ENCODE measurements at regions not wholly inside any gene's neighbourhood (a gene's known extent, or its start where the extent isn't known, plus 50 kb on each side); places are given as distances from the start of the nearest gene placed in this dataset.

DNA sequence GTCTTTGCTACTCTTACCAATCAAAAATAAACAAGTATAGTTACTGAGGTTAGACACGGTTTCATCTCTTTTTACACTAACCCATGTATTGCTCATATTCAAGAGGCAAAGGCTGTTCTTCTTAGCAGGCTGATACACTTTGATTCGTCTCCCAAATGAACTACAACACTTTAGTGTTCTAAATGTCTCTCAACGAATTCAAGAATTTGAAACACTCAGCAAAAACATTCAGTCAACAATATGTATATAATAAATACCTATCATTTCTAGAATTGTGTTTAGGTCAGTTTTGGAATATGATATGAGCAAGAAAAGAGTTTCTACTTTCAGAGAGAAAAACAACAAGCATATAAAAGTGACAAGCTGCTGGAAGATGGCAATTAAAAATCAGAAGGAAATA lies 669.6 kb upstream of the DPPA4 start:
- H3K36me3 ChIP-seq (ENCODE audit: control insufficient read depth, insufficient read depth, low read length), result no peaks in the 10 kb centered on the region
- no peaks in the 10 kb centered on the region for H3K9me3 ChIP-seq (replicated peaks; ENCODE audit: control insufficient read depth, insufficient read depth, low read depth, low read length)
- DNase-seq (ENCODE audit: extremely low read depth in 1 of 4, low spot score in 3 of 4) (no peak), FAIRE-seq (no peak), ATAC-seq (no peak)
- no TSS peak for BruUV-seq (replicated peaks)
- H3K27ac ChIP-seq (ENCODE audit: extremely low read depth, low read depth, low read length), result no peak overlapping the region
- no peaks in the 10 kb centered on the region for H4K20me1 ChIP-seq (replicated peaks; ENCODE audit: control insufficient read depth, insufficient read depth, low read length)
- intact Hi-C loops (cut with micrococcal nuclease), result no loop called here
- H3K4me3 ChIP-seq, result no peak overlapping the region
- ChIA-PET CTCF (ENCODE audit: low intra/inter-chr PET ratio) (no interaction called here), POLR2A (no interaction called here)
- H3K27me3 ChIP-seq (ENCODE audit: control insufficient read depth in 2 of 2, insufficient read depth in 2 of 2, low read length in 2 of 2), result no peaks in the 10 kb centered on the region
- in situ Hi-C loops (cut with MboI), result no loop called here
- no peak overlapping the region for H3K4me2 ChIP-seq (ENCODE audit: insufficient read depth, low read length)
- no peaks in the 10 kb centered on the region for H3K9me1 ChIP-seq (ENCODE audit: control insufficient read depth, insufficient read depth, low read length)
- H3K9ac ChIP-seq (ENCODE audit: insufficient read depth in 1 of 2, low read depth in 2 of 2, low read length in 2 of 2), result no peak overlapping the region
- H3K4me1 ChIP-seq (replicated peaks in 1 of 2; ENCODE audit: control insufficient read depth in 2 of 2, insufficient read depth in 2 of 2, low read length in 2 of 2), result no peaks in the 10 kb centered on the region
- WGBS (ENCODE audit: insufficient coverage, low coverage, missing lambda C conversion rate), result 0% methylated on average over 3 of the region's 3 CpGs
- no peak overlapping the region for H2AFZ ChIP-seq (ENCODE audit: low read depth, low read length)
- TF ChIP-seq GABPA (tag; conservative IDR thresholded peaks at IDR 0.05; ENCODE audit: low read depth) (no peak), ZNF280B (CRISPR knock-in tag; IDR thresholded peaks at IDR 0.05) (no peak), CHAMP1 (IDR thresholded peaks at IDR 0.05) (no peak), SNAPC5 (CRISPR knock-in tag; IDR thresholded peaks at IDR 0.05) (no peak), POU5F1 (IDR thresholded peaks at IDR 0.05; ENCODE audit: borderline replicate concordance, low read depth, low read length, partially characterized antibody) (no peak), ARID2 (IDR thresholded peaks at IDR 0.05) (no peak), TCFL5 (CRISPR knock-in tag; conservative IDR thresholded peaks at IDR 0.05) (no peak), ELK3 (CRISPR knock-in tag; IDR thresholded peaks at IDR 0.05) (no peak)
- TF ChIP-seq, protein P1, sequence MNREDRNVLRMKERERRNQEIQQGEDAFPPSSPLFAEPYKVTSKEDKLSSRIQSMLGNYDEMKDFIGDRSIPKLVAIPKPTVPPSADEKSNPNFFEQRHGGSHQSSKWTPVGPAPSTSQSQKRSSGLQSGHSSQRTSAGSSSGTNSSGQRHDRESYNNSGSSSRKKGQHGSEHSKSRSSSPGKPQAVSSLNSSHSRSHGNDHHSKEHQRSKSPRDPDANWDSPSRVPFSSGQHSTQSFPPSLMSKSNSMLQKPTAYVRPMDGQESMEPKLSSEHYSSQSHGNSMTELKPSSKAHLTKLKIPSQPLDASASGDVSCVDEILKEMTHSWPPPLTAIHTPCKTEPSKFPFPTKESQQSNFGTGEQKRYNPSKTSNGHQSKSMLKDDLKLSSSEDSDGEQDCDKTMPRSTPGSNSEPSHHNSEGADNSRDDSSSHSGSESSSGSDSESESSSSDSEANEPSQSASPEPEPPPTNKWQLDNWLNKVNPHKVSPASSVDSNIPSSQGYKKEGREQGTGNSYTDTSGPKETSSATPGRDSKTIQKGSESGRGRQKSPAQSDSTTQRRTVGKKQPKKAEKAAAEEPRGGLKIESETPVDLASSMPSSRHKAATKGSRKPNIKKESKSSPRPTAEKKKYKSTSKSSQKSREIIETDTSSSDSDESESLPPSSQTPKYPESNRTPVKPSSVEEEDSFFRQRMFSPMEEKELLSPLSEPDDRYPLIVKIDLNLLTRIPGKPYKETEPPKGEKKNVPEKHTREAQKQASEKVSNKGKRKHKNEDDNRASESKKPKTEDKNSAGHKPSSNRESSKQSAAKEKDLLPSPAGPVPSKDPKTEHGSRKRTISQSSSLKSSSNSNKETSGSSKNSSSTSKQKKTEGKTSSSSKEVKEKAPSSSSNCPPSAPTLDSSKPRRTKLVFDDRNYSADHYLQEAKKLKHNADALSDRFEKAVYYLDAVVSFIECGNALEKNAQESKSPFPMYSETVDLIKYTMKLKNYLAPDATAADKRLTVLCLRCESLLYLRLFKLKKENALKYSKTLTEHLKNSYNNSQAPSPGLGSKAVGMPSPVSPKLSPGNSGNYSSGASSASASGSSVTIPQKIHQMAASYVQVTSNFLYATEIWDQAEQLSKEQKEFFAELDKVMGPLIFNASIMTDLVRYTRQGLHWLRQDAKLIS (CRISPR knock-in tag; IDR thresholded peaks at IDR 0.05), result no peak
- H3K79me2 ChIP-seq (ENCODE audit: control insufficient read depth, insufficient read depth, low read length), result no peaks in the 10 kb centered on the region

Data from K562 (cell line).